GM19455 (cell line): ENCODE measurements at regions not wholly inside any gene's neighbourhood (a gene's known extent, or its start where the extent isn't known, plus 50 kb on each side); places are given as distances from the start of the nearest gene placed in this dataset.

Source experiments
- ATAC-seq: cut with Tn5 transposase; IDR thresholded peaks from one replicate; pipeline ENCODE4 v1.9.1; 2021; ENCODE audit not compliant: unreplicated experiment

GRCh38 chr3:135781026-135781815 is 184.3 kb upstream of the PPP2R3A start:
- ATAC-seq, result no peak

- ATAC-seq, result no peak
Measured at GRCh38 chr3:135784557-135784956, 181.0 kb upstream of the PPP2R3A start.

DNA sequence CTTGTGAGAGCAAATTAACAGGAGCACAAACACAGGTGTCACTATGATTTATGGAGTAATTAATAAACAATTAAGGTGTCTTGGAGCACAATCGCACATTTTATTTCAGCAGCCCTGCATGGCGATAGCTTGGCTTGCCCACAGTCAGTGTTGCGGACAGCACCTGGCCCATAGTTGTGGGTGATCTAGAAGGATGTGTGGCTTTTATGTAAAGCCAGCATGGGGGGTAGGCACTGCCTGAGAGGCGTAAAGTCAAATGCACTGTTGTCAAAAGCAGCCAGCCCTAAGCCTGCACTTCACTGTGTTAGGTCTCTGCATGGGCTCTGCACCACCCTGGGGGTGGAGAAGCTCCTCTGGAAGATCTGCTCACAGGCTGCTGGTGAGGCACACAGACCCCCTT is 177.4 kb upstream of the PPP2R3A start:
- no peak for ATAC-seq

DNA sequence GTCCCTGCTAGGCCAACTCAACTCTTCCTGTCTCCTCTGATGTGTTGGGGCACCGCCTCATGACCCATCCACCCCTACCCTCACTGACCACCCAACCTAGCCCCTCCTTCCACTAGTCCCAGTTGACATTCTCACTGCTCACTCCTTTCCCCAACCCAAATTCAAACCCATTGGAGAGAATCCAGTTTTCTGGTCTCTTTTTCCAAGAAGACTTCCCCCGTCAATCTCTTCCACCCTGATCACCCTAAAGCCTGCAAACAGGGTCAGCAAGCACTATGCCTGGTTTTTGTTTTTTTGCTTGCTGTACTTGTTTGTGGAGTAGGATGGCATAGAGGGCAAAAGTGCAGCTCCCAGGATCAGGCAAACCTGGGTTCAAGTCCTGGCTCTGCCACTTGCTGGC is 176.6 kb upstream of the PPP2R3A start:
- ATAC-seq, result no peak

- no peak for ATAC-seq
Measured at GRCh38 chr3:135792174-135792573, 173.4 kb upstream of the PPP2R3A start.

DNA sequence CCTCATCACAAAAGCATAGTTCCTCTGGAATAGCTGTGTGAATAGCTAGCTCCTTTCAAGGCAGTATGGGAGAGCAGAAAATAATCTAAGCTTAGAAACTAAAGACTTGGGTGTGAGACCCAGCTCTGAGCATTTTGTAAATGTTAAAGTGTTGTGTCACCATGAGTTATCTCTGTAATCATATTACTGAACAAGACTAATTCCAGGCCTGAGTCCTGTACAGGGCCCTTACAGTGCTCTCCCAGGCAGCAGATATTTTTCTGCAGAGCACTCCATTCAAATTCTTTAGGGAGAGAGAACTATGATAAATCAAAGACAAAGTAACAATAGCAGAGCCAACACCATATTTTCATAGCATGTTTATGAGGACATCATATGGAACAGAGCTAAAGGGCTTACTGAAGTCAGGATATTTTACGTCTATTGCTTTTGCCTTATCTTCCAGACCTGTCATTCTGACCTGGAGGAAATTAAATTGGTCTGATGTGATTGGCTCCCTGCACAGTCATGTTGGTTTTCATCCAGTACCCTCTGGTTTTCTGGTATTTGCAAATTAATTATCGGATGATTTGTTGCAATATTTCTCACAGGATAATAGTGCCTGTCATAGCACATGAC is 172.6 kb upstream of the PPP2R3A start:
- ATAC-seq, result no peak

GRCh38 chr3:135800071-135800549 is 165.4 kb upstream of the PPP2R3A start:
- ATAC-seq, result no peak

- no peak for ATAC-seq
Measured at GRCh38 chr3:135801018-135801417, 164.5 kb upstream of the PPP2R3A start.

GRCh38 chr3:135802171-135802570 is 163.4 kb upstream of the PPP2R3A start:
- ATAC-seq, result no peak

DNA sequence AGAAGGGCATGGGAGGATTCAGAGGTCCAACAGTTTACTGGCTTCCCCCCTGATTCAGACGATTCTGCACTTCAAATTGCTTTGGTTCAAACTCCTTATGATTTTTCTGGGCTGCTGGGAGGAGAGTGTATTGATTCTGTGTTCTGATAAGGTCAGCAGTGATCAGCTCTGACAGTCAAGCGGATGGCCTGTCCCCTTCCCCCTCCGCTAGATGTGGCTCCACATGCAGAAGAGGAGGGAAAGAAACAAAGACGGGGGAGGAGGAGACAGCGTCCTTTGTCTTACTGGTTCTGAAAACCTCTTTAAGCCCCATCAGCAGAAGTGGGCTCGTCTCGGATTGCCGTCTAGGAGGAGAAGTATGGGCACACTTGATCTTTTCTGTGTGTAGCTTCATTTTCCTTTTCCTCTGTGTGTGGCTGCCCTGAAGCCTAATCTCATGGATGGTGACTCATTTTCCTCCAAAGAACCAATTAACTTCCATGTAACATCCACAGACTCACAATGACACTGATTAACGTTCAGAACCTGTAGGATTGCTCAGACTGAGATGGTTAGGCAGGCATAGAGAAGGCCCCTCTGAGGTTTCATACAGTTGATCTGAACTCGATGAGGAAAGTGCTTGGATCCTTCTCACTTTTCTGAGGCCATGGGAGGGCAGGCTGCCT is 162.4 kb upstream of the PPP2R3A start:
- no peak for ATAC-seq

- no peak for ATAC-seq
Measured at GRCh38 chr3:135805752-135806151, 159.8 kb upstream of the PPP2R3A start.

- no peak for ATAC-seq
Measured at GRCh38 chr3:135806317-135806716, 159.2 kb upstream of the PPP2R3A start.

- no peak for ATAC-seq
Measured at GRCh38 chr3:135807879-135808278, 157.6 kb upstream of the PPP2R3A start.

- no peak for ATAC-seq
Measured at GRCh38 chr3:135809021-135809634, 156.4 kb upstream of the PPP2R3A start.

GRCh38 chr3:135811651-135812050 is 153.9 kb upstream of the PPP2R3A start:
- ATAC-seq, result no peak

- no peak for ATAC-seq
Measured at GRCh38 chr3:135812057-135812456, 153.5 kb upstream of the PPP2R3A start.

DNA sequence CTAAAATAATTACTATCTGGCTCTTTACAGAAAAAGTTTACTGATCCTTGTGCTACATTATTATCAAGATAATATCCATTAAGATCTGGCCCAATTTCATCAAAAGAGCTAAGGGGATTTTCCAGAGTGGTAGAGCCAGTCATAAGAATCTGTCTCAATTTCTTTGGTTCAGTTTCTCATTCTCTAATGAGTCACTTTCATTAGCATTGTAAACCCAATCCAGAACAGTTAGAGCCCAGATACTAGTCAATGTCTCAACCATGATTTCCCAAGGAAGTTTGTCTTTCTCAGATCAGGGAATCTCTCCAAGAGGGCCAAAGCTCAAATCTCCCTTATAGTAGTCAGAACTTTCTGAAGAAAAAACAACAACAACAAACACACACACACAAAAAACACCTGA is 131.1 kb upstream of the PPP2R3A start:
- ATAC-seq, result no peak

- ATAC-seq, result no peak
Measured at GRCh38 chr3:135837977-135838631, 127.4 kb upstream of the PPP2R3A start.

GRCh38 chr3:135840436-135840835 is 125.1 kb upstream of the PPP2R3A start:
- no peak for ATAC-seq

- no peak for ATAC-seq
Measured at GRCh38 chr3:135844386-135844785, 121.1 kb upstream of the PPP2R3A start.

DNA sequence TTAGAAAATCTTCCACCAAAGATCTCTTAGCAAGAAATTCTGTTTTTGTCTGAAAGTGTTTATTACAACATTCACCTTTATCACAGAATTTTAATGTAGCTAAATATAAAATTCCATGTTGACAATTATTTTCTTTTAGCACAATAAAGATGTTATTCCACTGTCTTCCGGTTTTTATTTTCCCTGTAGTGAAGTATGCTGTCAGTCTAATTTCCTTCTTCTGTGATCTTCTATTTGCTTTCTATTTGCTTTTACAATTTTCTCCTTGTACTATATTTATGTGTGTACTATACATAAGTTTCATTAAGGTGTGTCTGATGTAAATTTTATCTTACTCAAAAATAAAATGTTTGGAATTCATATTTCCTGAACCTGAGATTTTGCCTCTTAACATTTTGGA is 117.5 kb upstream of the PPP2R3A start:
- no peak for ATAC-seq
